Ramos (cell line): ENCODE measurements at regions not wholly inside any gene's neighbourhood (a gene's known extent, or its start where the extent isn't known, plus 50 kb on each side); places are given as distances from the start of the nearest gene placed in this dataset.

Experiments
- in situ Hi-C: fragments of 300-500 bp; cut with MboI; formaldehyde crosslinking; loops from one replicate; pipeline ENCODE4 v1.14.3; 2022; ENCODE audit warnings: low sequenced_read_pairs; ENCODE audit not compliant: unreplicated experiment

DNA sequence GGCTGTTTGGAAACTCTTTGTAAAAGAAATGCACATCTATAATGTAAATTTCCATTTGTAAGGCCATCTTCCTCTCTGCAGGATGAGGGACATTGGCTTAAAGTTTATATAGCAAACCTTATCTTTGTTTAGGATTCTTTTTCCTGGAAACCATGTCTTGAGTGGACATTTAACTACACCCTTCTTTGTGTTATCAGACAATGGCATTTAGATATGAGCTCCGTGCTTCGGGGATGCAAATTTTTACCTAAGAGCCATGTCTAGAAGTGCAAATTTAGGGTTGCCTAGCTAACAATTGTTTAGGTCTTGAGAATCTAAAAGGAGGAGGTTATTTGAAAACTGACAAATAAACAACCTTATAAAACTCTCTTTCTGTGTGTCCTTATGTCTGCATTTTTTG is 623.8 kb downstream of the MMUT start:
- in situ Hi-C loops = no loop called here

DNA sequence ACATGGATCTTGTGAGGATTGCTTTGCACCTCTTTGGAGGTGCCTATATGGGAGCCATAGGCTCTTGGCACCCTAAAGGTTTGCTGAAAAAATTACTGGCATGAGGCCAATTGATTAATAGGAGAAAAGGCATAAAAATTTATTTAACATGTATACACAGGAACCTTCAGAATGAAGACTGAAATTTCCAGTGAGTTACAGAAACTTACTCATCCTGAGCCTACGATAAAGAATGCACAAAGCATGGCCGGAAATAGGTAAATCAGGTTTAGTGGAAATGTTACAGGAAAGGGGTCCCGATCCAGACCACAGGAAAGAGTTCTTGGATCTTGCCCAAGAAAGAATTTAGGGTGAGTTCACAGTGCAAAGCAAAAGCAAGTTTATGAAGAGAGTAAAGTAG is 625.3 kb downstream of the MMUT start:
- in situ Hi-C loops = no loop called here

DNA sequence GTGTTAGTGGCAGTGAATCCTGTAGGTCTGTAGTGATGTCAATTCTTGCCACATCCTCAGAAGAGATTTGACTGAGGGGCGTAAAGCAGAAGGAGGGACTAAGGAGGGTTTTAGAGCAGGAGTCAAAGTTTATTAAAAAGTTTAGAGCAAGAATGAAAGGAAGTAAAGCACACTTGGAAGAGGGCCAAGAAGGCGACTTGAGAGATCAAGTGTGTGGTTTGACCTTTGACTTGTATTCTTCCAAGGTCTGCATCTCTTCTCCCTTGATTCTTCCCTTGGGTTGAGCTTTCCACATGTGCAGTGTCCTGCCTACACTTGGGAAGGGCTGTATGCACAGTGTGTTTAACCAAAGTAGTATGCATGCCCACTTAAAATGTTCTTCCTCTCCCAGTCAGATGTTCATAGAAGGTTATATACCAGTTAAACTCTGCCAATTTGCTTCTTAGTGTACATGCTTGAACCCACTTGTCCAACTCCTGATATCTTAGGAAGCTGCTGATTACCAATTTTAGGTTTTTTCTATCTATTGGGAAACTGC is 627.6 kb downstream of the MMUT start:
- in situ Hi-C loops = no loop called here

DNA sequence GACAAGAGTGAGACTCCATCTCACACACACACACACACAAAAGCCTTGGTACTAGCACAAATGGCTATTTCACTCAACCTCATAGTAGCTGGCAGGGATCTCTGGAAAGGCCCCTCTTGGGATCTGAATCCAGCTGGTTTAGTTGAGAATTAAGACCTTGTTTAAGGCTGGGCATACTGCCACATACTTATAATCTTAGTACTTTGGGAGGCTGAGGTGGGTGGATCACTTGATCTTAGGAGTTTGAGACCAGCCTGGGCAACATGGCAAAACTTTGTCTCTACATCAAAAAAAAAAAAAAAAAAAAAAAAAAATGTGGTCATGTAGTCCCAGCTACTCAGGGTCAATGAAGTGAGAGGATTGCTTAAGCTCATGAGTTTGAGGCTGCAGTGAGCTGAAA is 628.3 kb downstream of the MMUT start:
- in situ Hi-C loops = no loop called here

DNA sequence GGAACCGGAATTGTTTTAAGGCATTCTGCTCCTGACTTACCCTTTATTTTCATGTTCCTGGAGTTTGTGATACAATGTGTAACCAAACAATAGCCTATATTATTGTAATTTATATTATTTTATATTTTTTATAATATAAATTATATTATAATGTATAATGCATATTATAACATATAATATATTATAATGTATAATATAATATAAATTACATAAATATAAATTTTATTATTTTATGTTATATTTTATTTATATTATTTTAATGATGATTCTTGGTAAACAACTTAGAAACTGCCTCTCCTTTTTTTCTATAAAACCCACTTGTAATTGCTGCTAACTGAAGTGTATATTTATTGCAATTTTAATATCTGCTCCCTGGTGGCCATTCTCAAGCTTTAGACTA is 629.1 kb downstream of the MMUT start:
- in situ Hi-C loops = no loop called here

DNA sequence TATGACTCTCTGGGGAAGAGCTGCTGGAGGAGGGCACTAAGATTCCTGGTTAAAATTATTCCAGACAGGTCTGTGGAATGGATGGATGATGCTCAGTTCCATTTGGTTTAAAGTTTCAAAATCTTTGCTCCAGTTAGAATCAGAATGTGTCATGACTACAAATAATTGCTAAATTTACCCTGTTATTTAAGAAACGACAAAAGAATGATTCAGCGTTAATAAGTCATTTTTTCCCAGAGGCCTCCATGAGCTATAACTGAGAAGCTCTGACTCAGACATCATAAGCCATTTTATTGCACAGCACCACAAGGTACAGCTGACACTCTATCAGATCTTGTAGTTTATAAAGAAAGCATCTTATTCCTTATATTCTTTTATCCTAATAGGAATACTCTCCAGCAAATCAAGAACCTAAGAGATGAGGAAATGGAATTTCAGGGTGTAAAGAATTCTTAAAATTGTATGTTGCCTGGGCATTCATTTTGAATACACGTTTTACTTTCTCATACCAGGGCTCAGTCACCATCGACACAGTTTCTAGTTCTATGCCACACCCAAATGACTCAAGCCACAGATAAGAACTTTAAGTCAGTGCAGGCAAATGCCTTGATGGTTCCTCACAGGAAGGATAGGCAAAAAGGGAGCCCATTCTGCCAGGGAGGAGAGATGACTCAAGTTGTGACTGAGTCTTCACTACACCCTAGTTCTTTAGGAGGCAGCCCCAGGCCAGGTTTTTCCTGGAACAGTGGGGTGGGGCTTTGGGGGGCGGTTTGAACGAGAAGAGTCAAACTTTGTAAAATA is 636.0 kb downstream of the MMUT start:
- in situ Hi-C loops = no loop called here

DNA sequence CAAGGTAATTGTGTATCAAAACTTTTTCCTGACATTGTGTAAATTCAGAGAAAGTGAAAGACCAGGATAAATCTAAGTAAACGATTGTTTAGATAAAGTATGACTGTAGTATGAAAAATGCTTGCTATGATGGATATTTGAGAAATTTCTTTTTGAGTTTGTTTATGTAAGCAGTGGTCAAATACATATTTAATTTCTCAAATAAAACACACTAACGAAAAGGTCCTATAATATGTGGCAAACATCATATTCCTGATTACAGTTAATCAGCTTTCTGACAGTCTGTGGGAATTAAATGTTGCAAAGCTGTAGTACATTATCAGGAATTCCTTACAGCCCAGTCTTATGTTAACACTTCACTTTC is 636.9 kb downstream of the MMUT start:
- in situ Hi-C loops = no loop called here

DNA sequence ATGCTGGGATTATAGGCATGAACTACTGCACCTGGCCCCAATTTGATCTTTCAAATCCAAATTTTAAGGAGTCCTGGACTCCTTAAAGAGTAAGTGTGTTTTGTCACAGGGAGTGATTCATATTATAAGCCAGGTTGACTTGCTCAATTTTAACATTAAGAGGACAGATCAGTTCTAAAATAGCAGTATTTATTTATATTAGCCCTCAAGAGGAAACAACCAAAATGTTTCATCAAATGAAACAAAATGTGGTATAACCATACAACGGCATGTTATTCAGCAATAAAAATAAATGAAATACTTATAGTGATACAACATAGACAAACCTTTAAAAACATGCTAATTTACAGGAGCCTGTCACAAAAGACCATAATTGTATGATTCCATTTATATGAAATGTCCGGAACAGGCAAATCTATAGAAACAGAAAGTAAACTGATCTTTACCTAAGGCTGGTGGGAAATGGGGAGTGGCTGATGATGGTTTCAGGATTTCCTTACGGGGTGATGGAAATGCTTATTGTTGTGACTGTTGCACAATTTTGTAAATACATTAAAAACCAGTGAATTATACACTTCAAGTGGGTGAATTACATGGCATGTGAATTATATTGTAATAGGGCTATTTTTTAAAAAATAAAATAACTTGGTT is 637.4 kb downstream of the MMUT start:
- in situ Hi-C loops = no loop called here

DNA sequence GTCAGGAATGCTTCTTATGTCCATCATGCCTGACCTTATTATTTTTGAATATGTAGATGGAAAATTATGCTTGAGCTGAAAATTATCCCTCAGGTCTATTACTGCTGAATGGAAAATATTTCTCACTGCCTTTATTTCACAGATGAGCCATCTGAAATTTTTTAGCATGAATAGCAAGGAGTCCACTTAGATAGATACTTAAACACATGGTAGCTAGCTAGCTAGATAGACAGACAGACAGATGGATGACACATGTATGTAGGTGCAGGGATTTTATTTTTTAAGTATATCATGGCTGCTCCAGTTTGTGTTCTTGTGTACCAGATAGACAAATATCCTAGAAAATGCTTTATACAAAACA is 645.0 kb downstream of the MMUT start:
- in situ Hi-C loops = no loop called here

DNA sequence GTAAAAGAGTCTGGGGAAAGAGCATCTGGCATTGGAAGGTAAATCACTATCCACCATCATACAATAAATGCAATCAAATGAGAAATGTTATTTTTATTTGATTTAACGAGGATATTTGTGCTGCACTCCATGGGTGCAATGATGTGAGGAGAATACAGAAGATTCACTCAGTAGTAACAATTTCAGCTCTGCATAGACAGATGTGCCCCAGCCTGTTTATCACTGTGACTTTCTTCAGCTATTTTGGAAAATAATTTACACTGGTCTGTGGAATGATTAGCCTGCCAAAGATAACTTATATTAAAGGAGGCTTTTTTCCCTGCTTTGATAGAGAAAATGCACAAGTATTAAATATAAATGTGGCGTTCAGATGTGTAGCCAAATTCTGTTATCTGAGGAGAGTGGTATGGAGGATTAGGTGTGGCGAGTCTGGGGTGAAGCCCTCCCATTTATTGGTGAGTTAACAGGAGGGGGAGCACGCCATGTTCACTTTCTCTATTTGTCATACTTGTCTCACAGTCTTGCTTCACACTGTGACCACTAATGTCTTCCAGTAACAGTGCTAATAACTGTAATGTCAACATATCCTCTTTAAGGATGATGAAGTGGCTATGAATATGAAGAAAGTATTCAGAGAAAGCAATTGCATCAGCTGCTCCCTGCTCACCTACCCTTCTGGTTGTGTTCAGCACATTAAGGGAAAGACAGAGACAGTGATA is 645.6 kb downstream of the MMUT start:
- in situ Hi-C loops = no loop called here

DNA sequence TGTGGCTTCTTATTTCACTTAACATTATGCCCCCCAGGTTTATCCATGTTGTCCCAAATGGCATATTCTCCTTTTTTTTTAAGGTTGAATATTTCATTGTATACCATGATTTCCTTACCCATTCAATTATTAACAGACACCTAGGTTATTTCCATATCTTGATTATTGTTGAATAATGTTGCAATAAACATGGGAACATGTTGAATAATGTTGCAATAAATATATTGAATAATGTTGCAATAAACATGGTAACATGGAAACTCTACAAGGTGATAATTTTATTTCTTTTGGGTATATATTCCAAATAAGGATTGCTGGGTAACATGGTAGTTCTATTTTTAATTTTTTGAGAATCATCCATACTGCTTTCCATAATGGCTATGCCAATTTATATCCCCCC is 648.1 kb downstream of the MMUT start:
- in situ Hi-C loops = no loop called here

DNA sequence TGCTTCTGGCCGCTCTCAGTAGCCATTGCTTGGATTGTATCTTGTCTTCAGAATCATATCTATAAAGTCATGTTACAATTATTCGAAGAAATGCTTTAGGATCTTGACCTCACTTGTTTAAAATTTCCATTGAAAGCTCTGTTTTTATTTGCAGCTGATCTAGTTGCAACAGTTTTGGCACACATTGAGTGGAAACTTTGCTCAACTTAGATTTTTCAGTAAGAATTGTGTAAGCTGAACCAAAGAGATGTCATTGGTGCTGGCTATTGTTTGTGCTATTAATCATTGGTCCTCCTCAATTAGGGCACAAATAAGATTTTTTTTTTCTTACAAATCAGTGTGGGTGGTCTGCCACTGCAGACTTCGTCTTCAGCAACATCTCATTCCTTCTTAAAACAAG is 649.2 kb downstream of the MMUT start:
- in situ Hi-C loops = no loop called here

DNA sequence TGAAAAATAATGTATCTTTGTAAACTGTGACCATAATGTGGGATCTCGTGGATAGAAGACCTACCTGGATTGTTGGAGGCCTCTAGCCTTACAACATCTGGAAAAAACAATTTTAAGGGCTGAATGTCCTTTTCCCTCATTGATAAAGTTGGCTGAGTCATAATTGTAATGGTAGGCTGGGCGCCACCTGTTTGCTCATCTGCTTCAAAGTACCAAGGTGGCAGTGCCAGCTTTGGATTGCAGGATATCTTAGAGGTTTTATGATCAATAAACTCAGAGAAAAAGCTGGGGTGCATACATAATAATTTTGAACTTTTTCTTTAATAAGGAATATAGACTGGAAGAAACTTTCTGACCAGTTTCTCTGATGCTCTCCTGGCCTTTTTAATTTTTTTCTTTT is 653.4 kb downstream of the MMUT start:
- in situ Hi-C loops = no loop called here

DNA sequence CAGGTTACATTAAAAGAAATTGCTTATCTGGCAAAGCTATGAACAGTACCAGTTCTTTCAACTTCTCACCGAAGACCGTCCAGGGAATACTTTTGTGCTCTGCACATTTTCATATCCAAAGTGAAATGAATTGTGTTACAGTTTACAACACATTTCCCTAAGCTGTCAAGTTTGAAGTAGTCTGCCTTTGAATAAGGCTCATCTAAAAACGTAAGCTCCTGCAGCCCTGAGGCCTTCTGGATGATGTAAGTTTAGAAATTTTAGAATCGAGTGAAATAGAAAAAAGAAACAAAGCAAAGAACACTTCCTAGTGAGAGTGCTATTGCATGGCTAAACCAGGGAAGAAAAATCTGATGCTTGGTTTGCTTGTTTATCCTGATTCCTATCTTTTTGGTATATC is 653.8 kb downstream of the MMUT start:
- in situ Hi-C loops = no loop called here

DNA sequence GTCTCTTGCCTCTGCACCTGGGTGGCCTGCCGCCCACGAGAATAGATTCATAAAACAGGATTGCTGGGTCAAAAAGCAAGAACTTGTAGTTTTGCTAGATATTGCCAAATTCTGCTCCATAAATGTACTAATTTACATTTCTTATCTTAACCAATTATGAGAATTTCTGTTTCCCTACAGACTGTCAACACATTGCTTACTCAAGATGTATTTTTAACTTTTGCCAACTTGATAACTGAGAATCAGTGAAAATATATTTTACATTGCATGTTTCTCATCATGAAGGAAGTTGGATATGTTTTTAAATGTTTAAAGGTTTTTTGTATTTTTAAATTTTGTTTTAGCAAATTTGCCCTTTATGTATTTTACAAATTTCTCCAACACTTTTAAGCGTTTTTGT is 664.8 kb downstream of the MMUT start:
- in situ Hi-C loops = no loop called here

DNA sequence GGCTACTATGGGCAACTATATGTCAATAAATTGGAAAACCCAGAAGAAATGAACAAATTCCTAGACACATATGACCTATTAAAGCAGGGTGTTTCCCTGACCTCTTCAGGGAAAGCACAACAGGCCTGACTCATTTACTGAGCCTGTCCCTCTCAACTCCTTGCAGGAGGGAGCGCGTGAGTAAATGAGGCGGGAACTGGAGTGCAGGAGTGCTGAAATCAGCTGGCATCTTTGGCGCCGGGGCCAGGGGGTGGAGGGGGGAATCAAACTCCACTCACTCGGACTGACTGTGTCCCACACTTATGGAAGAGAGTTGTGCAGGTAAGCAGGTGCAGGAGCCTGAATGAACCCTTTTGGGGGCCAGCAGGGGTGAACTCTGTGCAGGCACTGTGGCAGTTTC is 671.2 kb upstream of the PTCHD4 start:
- in situ Hi-C loops = no loop called here

DNA sequence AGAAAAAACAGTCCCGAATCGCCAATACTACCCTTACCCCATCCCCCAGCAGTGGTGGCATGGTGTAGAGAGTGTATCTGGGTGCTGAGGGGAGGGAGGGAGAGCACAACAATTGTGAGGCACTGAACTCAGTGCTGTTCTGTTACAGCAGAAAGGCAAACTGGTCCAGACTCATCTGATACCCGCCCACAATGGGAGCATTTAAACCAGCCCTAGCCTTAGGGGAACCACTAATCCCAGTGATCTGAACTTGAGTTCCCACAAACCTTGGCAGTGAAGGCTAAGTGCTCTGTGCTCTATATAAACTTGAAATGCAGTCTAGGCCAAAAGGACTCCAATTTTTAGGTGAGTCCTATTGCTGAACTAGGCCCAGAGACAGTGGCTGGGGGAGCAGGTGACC is 666.4 kb upstream of the PTCHD4 start:
- in situ Hi-C loops = no loop called here

DNA sequence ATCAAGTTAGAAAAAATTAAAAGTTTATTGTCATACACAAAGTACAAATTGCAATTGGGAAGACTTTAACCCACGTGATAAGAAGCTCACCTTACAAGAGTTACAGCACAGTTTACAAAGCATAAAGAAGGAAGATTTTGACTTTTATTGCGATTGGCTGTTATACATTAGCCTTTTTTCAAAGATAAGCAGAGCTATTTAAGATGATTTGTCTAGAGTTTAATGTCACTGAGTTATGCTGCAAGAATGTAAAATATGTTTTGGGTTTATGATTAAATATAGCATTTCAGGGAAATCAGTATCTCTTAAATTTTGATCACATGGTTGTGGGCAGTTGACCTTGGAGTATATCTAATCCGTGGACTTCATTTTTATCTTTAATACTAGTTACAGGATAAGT is 664.2 kb upstream of the PTCHD4 start:
- in situ Hi-C loops = no loop called here

DNA sequence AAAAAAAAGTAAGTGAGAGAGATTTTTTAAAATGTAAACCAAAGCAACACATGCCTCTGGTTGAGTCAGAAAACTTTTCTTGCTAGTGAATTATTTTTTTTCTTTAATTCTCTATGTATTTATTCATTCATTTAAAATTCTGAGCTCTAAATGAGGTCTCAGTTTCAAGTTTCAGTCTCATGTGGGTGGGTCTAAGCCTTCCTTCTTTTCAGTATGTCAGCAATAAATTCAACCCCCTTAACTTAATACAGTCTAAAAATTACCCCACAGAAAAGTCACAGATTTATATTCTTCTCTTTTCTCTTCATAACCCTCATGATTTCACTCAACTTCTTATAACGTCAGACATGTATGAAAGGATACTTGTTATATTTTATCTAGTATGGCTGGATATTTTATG is 663.3 kb upstream of the PTCHD4 start:
- in situ Hi-C loops = loop anchor here (25.0 kb wide), 1 partner anchor 987 kb away; the partner anchor contains the start of gene OPN5

DNA sequence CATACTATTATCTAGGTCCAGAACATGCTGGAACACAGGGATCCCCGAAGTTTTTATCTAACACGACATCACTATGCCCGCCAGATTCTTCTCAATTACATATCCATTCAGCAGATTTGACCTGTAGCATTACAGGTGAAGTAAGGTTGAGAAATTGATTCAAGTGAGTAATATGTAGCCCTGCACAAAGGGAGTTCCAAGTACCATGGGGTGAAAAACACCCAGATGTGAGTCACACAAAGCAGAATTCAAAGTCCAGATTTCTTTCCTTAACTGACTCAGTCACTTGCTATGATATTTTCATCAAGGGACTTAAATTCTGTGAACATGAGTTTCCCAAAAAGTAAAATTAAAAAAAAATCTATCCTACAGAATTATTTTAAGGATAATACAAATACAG is 655.4 kb upstream of the PTCHD4 start:
- in situ Hi-C loops = loop anchor here (25.0 kb wide), 1 partner anchor 979 kb away; the partner anchor contains the start of gene OPN5

DNA sequence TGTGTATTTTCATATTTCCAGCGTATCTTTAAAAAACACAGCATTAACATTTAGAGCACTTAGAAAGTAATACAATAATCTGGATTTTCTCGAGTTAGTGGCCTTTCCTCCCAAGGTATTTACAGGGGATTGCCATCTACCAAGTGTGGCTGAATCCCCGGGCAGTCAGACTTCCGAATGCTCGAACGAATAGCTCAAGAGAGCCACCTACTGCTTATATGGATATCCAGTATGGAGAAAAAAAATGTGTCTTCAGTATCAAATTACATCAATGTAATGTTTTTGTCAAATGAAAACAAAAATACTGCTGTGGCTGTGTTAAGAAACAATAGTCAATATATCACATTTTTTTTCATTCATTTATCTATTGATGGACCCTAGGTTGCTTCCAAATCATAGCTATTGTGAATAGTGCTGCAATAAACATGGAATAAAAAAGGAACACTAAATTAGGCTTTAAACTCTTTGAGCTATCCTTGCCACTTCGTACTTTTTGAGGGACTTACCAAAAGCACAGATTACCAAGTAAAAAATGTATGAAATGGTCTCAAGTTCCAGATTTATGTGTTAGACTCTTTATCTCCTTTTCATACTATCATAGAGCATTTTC is 654.5 kb upstream of the PTCHD4 start:
- in situ Hi-C loops = loop anchor here (25.0 kb wide), 1 partner anchor 978 kb away; the partner anchor contains the start of gene OPN5
